ENCODE measurements at regions not wholly inside any gene's neighbourhood (a gene's known extent, or its start where the extent isn't known, plus 50 kb on each side); places are given as distances from the start of the nearest gene placed in this dataset.

- TF ChIP-seq CTCF (conservative IDR thresholded peaks at IDR 0.05 in 1 of 2, IDR thresholded peaks at IDR 0.05 in 1 of 2; ENCODE audit: low read depth in 1 of 2, low read length in 2 of 2) (no peak), EZH2 (IDR thresholded peaks at IDR 0.05; ENCODE audit: low read length, missing control alignments) (no peak)
These were observed 199.9 kb downstream of the FOXL1 start for GRCh38 chr16:86778108-86778745.
